Sigmoid colon (tissue), 4 donors: ENCODE measurements at regions not wholly inside any gene's neighbourhood (a gene's known extent, or its start where the extent isn't known, plus 50 kb on each side); places are given as distances from the start of the nearest gene placed in this dataset.

Source experiments
- EP300 ChIP-seq, 4 donors: sonication (generic); formaldehyde crosslinking; IDR thresholded peaks; one replicate each; pipeline ENCODE4 v1.6.1; 2017; ENCODE audit warnings: antibody characterized with exemption in 4 of 4
- POLR2A ChIP-seq, 2 donors: fragments of 450-650 bp; IDR thresholded peaks; one replicate each; pipeline ENCODE4 v1.6.1; 2016; ENCODE audit warnings: antibody characterized with exemption in 2 of 2, mild to moderate bottlenecking in 2 of 2, moderate library complexity in 2 of 2
- POLR2AphosphoS5 ChIP-seq, 4 donors: sonication (generic); formaldehyde crosslinking; IDR thresholded peaks; one replicate each; pipeline ENCODE4 v1.6.1; 2017; ENCODE audit warnings: antibody characterized with exemption in 4 of 4
- TF ChIP-seq, protein P1 (sequence below), 4 experiments: fragments of 450-650 bp in 3 of 4; fragments of 200-600 bp in 1 of 4; IDR thresholded peaks; one replicate each; pipeline ENCODE4 v1.5.1; 2016 to 2019; ENCODE audit warnings: antibody characterized with exemption in 4 of 4, mild to moderate bottlenecking in 3 of 4, moderate library complexity in 2 of 4

- TF ChIP-seq, protein P1, sequence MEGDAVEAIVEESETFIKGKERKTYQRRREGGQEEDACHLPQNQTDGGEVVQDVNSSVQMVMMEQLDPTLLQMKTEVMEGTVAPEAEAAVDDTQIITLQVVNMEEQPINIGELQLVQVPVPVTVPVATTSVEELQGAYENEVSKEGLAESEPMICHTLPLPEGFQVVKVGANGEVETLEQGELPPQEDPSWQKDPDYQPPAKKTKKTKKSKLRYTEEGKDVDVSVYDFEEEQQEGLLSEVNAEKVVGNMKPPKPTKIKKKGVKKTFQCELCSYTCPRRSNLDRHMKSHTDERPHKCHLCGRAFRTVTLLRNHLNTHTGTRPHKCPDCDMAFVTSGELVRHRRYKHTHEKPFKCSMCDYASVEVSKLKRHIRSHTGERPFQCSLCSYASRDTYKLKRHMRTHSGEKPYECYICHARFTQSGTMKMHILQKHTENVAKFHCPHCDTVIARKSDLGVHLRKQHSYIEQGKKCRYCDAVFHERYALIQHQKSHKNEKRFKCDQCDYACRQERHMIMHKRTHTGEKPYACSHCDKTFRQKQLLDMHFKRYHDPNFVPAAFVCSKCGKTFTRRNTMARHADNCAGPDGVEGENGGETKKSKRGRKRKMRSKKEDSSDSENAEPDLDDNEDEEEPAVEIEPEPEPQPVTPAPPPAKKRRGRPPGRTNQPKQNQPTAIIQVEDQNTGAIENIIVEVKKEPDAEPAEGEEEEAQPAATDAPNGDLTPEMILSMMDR (IDR thresholded peaks at IDR 0.05) = no peak
- no peak for TF ChIP-seq POLR2A (IDR thresholded peaks at IDR 0.05)
- no peak for TF ChIP-seq POLR2AphosphoS5 (IDR thresholded peaks at IDR 0.05)
- no peak for TF ChIP-seq EP300 (IDR thresholded peaks at IDR 0.05)
These were observed 681.3 kb upstream of the SLITRK1 start for GRCh38 chr13:84563611-84564010.
